Epithelial cell of esophagus (primary cell): ENCODE measurements at regions not wholly inside any gene's neighbourhood (a gene's known extent, or its start where the extent isn't known, plus 50 kb on each side); places are given as distances from the start of the nearest gene placed in this dataset.
A peak's percentile ranks its signal among the peaks of the same experiment; 100 is the strongest.

ENCODE experiments used
- DNase-seq: peaks from one replicate; pipeline ENCODE4 v3.0.0; 2010; ENCODE audit warnings: low read depth
- H3K4me3 ChIP-seq: 2 replicates; pipeline ENCODE4 v1.5.1; 2011; ENCODE audit warnings: mild to moderate bottlenecking, low read length, control low read depth
- CTCF ChIP-seq: IDR thresholded peaks from 2 replicates; pipeline ENCODE4 v1.5.1; 2011; ENCODE audit warnings: low read depth, mild to moderate bottlenecking, low read length, control low read depth, inconsistent platforms; ENCODE audit not compliant: insufficient read depth; ENCODE audit errors: missing control alignments

DNA sequence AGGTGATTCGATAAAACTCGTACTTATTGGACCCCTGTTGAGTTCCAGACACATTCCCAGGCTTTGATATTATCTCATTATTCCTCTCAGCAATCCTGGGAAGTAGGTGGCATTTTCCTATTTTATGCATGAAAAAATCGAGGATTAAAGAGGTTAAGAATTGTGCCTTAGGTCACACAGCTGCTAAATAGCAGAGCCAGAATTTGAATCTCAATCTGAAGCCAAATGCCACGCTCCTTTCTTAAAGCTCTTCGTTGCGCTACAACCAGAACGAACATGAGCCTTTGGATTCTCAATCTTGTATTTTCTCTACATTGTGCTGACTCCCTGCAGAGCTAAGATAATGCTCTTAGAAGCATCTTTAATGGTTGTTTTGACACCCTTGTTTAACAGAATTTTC is 527.8 kb upstream of the TLE4 start:
- no peak overlapping the region for H3K4me3 ChIP-seq
- no peak for TF ChIP-seq CTCF
- no peak for DNase-seq

DNA sequence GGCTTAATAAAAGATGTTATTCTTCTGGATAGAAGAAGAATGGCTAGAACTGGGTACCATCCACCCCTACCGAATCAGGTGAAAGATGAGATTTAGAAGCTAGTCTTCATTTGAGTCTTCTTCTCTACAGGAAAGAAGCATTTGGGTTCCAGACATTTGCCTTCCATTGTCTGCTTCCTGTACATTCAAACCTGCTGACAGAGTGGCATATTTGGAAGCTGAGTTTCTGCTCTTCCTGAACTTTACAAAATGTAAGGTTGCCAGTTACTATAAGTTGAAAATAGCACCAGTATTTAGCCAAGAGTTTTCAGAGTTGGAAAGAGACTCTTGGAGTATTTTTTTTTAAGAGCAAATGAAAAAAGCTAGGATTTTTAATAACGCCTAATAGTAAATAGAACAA is 525.4 kb upstream of the TLE4 start:
- no peak for DNase-seq
- no peak for TF ChIP-seq CTCF
- H3K4me3 ChIP-seq, result no peak overlapping the region

- H3K4me3 ChIP-seq, result no peak overlapping the region
- TF ChIP-seq CTCF, result no peak
- no peak for DNase-seq
These were observed 522.4 kb upstream of the TLE4 start for GRCh38 chr9:79049371-79049770.

- no peak overlapping the region for H3K4me3 ChIP-seq
- DNase-seq, result peak; percentile 65
- TF ChIP-seq CTCF, result no peak
These were observed 518.2 kb upstream of the TLE4 start for GRCh38 chr9:79053598-79053997.

- DNase-seq, result no peak
- TF ChIP-seq CTCF, result no peak
- no peak overlapping the region for H3K4me3 ChIP-seq
These were observed 517.3 kb upstream of the TLE4 start for GRCh38 chr9:79054500-79054899.

GRCh38 chr9:79056041-79056440 is 515.7 kb upstream of the TLE4 start:
- no peak for TF ChIP-seq CTCF
- DNase-seq, result no peak
- H3K4me3 ChIP-seq, result no peak overlapping the region

- H3K4me3 ChIP-seq, result no peak overlapping the region
- no peak for TF ChIP-seq CTCF
- DNase-seq, result no peak
These were observed 514.2 kb upstream of the TLE4 start for GRCh38 chr9:79057576-79057975.
